NCI-H526 (cell line): ENCODE measurements at regions not wholly inside any gene's neighbourhood (a gene's known extent, or its start where the extent isn't known, plus 50 kb on each side); places are given as distances from the start of the nearest gene placed in this dataset.

Experiments used
- DNase-seq, 2 experiments: peaks; one replicate each; lab custom pipeline; 2025; lab: John Stamatoyannopoulos, UW

DNA sequence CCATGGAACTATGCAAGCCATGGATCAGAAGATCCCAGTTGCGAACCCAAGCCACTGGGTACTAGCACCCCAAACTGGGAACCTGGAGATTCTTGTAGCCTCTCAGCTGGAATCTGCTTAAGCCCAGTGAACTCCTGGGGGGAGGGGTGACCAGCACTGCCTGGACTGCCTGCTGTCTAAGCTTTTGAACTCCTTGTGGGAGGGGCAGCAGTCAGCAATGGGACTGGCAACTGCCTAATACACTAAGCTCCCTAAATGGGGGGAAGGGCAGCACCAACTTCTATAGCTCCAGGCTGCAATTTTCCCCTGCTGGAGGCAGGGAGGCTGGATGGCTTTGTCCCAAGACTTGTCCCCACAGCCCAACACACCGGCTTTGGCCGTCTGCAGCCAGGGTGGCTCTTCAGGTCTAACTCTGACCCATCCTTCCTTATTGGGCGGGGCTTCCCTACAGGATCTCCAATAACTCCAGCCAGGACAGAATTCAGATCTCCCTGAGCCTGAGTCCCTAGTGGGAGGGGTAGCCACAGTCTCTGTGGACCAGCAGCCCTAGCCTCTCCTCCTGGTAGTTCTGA is 485.1 kb downstream of the SOX5 start:
- no peak for DNase-seq

DNA sequence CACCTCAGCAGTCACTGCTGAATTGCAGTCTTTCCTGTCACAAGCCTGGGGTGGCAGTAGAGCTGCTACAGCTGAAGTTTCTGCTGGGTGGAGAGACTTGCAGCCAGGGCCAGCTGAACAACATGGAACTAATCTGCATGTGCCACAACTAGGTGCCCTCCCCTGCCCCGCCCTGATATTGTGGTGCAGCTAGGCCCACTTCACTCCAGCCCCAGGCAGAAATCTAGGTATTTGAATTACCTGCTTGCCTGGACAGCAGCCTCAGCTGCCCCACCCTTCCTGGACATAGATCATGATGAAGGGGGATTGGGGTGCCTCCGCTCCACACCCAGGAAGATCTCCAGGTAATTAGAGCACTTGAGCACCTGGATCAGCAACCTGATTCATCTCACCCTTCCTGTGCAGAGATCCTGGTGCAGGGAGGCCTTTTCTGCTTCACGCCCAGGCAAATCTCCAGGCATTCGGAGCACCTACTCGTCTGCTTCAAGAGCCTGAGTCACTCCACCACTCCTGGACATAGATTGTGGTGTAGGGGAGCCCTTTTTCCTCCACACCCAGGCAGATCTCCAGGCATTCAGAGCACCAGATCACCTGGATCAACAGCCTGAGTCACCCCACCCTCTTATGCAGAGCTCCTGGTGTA is 477.0 kb downstream of the SOX5 start:
- no peak for DNase-seq

DNA sequence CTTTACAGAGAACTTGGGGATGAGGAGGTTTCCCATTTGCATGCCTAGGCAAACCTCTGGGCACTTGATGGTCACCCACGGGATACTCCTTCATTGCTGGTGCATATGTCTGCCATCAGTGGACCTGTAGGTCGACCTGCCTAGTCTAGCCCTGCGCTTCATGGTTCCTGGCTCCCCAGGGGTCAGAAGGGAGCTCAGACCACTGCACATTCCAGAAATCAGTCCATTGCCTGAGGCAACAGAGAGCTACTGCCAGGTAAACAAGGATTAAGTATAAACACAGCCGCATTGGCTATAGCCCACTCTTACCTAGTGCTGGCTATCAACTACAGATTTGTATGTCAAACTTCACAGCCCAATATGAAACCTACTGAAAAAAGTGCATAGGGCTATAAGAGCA is 476.4 kb downstream of the SOX5 start:
- no peak for DNase-seq

DNA sequence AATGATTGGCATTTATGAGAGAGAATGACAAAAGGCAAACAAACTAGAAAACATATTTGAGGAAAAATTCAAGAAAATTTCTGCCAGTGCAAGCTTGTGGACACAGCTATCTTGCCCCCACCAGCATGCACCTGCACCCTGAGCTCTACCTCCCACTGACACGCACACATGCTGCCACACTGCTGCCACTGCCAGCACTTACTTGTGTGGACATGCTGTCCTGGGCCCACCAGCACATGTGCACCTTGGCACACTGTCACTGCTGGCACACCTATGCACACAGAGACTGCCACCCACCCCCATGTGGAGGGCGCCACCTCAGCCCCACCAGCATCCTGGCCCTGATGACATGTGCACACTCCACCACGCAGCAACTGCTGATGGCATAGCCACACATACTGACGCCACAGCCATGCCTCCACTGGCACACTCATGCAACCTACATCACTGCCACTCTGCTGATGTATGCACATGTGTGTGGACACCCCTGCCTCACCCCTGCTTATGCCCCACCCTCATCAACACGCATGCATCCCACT is 475.0 kb downstream of the SOX5 start:
- no peak for DNase-seq
